RCC 7860 (cell line): ENCODE measurements at regions not wholly inside any gene's neighbourhood (a gene's known extent, or its start where the extent isn't known, plus 50 kb on each side); places are given as distances from the start of the nearest gene placed in this dataset.
A peak's percentile ranks its signal among the peaks of the same experiment; 100 is the strongest.
"Not testable (repeated sequence)": the region's sequence is repeated elsewhere in the genome, so short reads cannot be mapped to it uniquely, and the experiment has no call there.

Experiments used
- DNase-seq: peaks from one replicate; pipeline ENCODE4 v3.0.0-alpha.2; 2015; ENCODE audit warnings: low spot score
- FAIRE-seq: peaks from 2 replicates; lab custom pipeline; 2012; peaks lifted over from hg19 to GRCh38; lab: Jason Lieb, UNC

DNA sequence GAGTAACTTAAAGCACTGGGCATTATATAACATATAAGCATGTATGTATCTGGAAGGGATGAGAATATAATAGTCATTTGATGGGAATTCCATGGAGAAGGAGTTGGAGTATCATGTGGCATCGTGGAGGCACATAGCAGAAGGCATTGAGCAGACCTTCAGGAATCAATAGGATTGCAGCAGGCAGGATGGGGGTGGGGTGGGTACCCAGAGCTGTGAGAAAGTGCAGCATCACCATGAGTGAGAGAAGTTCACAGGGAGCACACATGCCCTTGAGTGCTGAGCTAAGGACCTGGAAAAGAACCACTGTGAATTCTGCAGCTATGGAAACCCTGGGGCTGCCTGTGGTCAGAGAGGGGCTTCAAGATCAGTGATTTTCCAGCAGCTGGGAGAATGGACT is 57.3 kb downstream of the MED10 start:
- FAIRE-seq (no peak), DNase-seq (no peak)

DNA sequence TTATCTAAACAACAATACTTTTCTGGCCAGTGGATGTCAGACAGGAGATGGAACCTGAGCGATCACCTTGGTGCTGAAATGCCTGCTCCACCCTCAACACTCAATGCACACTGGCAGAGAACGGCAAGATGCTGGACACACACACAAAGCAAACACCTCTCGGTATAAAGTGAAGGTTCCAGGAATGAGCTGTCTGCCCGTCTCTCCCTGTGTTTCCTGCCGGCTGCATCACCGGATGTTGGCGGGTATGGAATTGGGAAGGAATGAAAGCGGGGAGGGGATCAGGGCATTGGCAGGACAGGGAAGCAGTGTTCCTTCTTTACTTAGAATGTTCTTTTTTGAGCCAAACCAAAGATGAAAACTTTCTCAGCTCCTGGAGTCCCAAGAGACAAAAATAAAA is 59.2 kb downstream of the MED10 start:
- DNase-seq (no peak), FAIRE-seq (no peak)

DNA sequence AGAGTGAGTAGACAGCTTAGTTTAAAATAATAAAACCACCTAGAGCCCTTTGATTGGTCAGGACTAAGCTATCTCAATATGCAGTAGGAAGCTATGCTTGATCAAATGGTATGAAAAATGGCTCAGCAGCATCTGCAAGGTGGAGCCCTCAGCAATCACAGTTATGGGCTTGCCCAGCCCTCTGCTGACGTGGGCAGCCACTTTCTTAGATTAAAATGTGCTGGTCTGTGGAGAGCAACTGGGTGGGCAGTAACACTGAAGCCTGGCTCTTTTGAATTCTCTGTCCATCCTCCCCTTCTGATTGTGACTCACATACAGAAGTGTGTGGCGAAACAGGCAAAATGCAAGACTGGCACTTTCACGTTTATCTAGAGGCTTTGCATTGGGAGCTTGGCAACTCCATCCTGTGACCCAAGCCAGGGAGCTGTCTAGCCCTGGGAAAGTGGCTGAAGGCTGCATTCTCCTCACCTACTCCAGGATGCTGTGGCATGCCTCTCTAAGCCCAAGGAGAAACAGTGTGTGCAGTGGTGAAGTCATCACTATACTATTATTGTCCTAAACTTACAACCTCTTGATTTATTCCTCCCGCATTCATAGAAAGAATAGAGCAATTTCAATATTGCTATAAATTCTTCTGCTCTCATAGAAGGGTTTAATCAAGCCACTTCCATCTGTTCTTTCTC is 61.1 kb downstream of the MED10 start:
- DNase-seq (no peak), FAIRE-seq (no peak)

DNA sequence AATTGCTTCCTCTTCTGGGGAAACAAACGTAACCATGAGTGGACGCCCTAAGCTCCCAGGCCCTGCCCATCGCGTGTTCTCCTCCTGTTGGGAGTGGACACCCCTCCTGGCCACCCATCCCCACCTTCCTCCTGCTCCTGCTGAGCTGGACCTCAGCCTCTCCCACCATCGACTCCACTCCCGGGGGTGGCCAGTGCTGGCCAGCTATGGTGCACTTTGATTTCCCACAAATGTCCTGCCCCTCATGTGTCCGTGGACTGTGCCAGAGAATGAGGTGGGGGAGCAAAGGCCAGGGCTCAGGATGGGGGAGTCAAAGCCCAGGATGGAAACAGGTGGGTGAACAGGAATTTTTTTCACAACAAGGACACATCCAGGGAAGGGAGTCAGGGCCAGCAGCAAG is 62.8 kb downstream of the MED10 start:
- DNase-seq = no peak
- FAIRE-seq = no peak

DNA sequence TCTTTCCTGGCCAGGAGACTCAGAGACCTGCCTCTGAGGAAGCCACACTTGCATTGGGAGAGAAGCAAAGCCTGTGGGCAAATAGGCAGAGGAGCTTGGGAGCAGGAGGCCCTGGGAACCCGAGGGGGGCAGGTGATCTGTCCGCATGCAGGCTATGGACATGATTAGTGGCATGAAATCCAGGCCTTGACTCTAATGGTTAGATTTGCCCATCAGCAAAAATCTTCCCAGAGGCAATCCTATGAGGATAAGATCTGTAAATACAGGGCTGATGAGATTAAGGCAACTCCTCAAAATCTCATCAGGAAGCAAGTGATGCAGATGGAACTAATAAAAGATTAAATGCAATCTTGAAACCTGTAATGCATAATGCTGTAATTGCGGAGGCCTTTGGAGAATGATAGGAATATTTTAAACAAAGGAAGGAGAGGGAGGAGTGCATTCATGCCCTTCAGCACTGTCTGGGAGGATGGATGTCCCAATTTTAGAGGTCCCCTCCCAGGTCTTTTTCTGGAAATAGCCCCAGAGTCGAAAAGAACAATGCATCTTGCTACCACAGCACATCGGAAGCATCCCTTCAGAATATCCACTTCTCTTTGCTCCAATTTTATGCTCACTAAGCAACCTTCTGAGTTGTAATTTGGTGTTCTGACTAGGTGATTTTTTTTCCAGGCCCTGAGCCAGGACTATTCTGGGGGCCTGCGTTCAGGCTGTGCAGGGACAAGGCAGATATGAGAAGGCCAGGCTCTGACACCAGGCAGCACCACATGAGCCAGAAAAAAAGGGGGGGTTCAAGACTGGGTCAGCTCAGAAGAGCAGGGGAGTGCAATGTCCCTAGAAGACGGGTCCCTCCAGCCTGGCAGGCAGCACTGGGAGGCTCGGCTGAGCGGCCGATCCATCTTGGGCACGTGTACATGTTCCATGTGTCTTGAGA is 66.5 kb downstream of the MED10 start:
- DNase-seq = no peak
- FAIRE-seq = no peak

DNA sequence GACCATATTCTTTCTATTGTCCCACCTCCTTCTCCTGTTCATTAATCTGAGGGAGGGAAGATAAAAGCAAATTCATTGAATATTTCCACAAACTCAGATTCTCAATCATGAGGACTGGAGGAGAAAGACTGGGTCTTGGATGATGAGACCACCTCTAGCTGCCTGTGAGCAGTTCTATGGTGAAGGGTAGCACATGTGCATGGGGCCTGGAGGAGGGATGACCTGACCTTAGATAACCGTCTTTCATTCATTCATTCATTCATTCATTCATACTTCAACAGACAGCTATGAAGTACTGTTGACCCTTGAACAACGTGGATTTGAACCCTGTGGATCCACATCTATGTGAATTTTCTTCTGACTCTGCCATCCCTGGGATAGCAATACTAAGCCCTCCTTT is 68.4 kb downstream of the MED10 start:
- no peak for FAIRE-seq
- DNase-seq = no peak

DNA sequence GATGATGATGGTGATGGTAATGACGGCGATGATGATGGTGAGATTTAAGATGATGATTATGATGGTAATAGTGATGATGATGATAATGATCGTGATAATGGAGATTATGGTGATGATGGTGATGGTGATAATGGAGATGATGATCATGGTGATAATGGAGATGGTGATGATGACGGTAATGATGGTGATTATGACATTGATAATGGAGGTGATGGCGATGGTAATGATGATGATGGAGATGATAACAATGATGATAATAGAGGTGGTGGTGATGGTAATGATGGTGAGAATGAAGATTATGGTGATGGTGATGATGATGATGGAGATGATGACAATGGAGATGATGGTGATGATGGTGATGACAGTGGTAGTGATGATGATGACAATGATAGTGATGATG is 69.7 kb downstream of the MED10 start:
- no peak for DNase-seq
- no peak for FAIRE-seq

DNA sequence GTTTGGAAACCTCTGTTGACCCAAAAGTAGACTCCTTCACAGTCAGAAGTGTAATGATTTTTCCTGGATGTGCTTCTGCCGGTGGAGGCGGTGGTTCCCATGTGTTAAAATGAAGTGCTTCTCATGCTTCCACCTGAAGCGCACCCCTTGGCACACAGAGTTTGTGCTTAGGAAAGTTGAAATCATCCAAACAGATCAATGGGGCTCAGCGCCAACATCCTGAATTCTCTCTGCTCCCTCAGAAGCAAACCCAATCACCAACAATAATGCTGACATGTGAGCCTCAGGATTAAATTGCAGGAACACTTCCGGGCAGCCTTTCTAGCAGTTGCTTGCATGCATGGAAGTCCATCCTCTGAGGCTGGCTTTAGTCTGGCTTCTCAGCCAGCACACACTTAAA is 71.0 kb downstream of the MED10 start:
- DNase-seq = no peak
- no peak for FAIRE-seq

DNA sequence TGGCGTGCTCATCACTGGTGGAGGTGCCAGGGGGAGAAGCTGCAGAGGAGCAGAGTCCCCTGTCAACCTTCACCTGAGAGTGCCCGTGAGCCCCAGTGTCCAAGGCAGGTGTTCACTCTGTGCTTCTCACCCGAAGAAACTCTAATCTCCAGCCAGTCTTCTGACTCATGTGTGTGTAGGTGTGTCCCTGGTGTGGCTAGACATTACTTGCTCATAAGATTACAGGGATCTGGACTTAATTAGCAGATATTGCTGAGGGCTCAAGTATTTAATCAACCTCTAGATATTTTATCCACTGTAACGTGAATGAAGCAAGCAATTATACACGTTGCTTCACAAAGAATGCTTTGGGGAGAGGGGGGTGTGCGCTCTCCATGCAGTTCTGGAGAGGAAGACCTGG is 72.5 kb downstream of the MED10 start:
- no peak for DNase-seq
- no peak for FAIRE-seq

DNA sequence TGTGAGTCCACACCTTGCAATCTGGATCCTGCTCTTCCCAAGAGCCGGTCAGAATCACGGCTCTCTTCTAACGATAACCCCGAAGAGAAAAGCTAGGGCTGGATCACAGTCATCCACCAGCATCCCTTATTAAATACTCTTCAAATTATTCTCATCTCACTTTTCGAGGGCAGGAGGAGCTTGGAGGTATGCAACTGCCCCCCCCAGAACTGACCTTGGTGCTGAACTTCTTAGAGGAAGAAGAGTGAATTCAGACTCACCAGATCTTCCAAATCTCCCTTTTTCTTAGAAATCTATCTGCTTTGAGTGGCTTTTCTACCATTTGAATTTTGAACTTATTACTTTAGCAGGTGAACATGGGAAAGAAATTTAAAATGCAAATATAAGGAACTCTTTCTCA is 75.7 kb downstream of the MED10 start:
- no peak for FAIRE-seq
- no peak for DNase-seq

DNA sequence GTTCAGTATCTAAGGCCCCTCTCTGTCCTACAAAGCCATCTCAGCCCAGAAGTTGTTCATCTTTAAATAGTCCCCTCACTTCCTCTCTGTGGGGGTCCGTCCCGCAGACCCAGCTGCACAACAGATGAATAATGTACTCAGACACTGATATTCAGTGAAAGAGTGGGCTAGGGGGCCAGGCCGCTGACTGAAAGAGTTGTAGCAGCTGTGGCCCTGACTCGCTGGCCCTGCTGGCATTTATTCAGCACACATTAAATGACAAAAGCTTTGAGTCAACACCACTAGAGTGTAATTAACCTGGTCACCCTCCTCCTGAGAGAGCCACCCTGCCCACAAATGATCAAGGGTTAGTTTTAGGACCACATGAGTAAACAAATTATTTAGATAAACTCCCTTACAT is 76.3 kb downstream of the MED10 start:
- DNase-seq (no peak), FAIRE-seq (no peak)

DNA sequence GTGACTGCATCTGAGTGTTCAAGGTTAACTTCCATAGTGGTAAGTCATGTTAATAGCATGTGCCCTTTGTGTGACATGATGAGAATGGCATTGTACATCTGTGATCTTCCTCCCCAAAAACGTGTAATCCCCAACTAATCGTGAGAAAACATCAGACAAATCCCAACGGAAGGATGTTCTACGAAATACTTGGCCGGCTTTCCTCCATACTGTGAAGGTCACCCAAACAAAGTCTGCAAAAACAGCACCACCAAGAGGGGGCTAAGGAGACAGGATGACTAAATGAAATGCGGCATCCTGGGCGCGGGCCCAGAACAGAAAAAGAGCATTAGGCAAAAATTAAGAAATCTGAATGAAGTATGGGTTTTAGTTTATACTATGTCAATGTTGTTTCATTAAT is 81.8 kb downstream of the MED10 start:
- FAIRE-seq = no peak

DNA sequence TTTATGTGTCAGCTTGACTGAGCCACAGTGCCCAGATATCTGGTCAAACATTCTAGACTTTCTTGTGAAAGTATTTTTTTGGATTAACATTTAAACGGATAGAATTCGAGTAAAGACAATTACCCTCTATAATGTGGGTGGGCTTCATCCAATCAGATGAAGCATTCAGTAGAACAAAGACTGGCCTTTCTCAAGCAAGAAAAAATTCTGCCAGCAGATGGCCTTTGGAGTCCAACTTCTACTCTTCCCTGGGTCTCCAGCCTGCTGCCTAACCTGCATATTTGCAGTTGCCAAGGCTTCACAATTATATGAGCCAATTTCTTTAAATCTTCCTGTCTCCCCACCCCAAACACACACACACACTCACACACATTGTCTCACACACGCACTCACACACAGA is 86.4 kb downstream of the MED10 start:
- DNase-seq (no peak), FAIRE-seq (no peak)

More for the DNA sequence above, 81.8 kb downstream of the MED10 start:
- DNase-seq = no peak

DNA sequence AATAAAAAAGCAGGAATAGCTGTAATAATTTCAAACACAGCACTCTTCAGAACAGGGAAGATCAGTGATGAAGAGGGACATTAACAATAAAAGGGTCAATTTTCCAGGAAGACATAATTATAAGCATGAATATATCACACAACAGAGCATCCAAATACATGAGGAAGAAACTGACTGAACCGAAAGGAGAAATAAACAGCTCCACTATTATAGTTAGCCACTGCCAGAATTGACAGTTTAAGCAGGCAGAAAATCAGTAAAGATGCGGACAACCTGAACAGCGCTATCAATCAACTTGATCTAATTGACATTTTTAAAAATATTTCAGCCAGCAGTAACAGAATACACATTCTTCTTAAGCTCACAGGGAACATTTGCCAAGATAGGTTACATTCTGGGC is 89.1 kb downstream of the MED10 start:
- DNase-seq (no peak), FAIRE-seq (no peak)

DNA sequence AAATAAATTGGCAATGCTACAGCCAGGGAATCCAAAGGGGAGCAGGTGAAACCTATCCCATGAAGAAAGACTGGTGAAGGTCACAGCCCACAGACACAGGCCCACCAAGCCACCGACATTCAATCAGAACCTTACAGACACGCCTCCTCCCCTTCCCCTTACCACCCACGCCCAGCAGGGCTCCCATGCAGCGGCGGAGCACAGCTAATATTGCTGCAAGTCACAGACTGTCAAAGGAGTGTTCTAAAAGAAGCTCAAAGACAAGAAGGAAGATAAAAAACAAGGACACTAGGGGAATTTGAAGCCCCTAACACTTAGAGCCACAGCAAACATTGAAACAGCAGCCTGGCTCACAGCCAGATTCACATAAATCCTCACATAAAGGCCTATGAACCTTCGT is 91.2 kb downstream of the MED10 start:
- DNase-seq = no peak
- FAIRE-seq = no peak

DNA sequence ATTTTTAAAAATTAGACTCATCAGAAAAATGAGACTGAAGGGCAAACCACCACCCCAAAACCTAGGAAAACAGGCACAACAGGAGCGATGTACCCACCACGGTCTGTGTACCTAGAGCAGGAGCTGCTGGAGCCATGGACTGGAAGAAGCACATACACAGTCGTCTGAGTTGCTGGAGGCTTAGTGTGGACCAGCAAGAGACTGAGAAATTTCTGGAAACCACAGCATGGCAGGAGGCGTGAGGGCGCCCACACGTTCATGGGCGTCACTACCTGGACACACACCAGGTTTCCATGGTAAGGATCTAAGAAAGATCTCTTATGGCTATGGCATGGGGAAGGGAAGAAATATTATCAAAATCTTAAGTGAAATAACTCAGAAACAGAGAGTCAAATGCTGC is 91.9 kb downstream of the MED10 start:
- no peak for FAIRE-seq
- DNase-seq = no peak

DNA sequence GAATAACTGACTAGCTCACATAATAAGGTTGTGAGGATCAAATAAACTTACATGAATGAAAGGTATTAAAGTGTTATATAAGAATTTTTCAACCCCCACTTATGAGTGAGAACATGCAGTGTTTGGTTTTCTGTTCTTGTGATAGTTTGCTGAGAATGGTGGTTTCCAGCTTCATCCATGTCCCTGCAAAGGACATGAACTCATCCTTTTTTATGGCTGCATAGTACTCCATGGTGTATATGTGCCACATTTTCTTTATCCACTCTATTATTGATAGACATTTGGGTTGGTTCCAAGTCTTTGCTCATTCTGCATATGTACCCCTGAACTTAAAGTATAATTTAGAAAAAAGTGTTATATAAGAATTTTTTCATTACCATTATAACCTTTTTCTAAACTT is 93.9 kb downstream of the MED10 start:
- FAIRE-seq, DNase-seq: not testable (repeated sequence)

DNA sequence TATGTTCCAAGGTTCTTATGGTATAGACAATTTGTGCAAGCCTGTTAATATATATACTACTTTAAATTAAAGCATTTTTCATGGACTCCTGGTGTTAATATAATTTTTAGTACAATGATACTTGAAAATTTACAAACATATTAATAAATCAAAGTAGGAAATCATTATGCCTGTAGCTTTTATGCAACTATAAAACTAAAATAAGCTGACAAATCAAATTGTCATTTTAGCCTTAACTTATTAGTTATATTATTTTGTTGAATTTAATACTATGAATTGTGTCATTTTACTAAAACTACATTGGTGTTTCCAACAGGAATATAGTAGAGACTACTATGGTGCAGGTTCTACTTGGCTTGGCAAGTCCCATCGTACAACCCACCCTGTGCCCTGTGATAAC is 96.0 kb downstream of the MED10 start:
- FAIRE-seq = peak; percentile 29

DNA sequence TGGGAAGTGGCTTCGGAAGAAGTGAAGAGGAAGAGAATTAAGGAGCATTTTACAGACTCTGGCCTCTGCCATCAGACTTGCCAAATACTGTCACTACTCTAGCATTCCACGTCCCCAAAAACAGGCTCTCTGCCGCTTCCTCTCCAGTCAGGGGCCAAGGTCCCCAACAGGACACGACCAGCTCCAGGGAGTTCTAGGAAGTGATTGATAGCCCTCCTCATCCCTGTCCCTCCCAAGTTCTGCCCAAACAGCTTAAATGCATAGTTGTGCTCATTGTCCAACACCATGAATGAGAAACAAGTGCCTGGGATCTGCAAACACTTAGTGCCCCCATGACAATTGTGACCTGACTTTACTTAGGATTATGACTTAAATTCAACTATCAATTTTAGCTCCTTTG is 96.5 kb downstream of the MED10 start:
- FAIRE-seq = no peak

More for the DNA sequence above, 96.0 kb downstream of the MED10 start:
- DNase-seq = no peak

DNA sequence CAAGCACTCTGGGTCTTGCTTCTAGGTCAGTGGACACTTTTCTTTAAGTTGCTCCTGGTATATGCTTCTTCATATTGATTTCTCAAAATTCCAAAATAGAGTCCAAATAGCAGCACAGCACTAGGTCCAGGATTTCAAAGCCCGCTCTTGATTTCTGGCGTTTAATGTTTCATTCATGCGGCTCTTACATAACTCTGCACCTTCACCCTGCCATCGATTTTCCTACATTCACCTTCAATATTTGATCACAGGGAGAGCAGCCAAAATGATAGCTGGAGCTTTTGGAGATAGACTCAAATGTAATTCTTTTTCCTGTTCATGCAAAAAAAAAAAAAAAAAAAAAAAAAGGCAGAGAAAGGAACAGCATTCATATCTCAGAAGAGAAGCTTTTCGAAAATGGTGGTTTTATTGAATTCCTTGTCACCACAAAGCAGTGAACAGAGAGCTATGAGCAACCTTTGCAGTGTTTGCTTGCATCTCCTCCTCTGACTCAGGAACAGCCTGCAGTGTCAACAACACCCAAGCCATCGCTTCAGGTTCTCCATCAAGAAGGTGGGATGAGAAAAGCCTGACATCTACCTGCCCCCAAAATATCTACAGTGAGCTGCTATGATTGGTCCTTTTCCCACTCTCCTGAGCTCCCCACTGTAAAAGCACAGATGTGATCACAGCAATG is 97.8 kb downstream of the MED10 start:
- DNase-seq (no peak), FAIRE-seq (no peak)

More for the DNA sequence above, 96.5 kb downstream of the MED10 start:
- no peak for DNase-seq

DNA sequence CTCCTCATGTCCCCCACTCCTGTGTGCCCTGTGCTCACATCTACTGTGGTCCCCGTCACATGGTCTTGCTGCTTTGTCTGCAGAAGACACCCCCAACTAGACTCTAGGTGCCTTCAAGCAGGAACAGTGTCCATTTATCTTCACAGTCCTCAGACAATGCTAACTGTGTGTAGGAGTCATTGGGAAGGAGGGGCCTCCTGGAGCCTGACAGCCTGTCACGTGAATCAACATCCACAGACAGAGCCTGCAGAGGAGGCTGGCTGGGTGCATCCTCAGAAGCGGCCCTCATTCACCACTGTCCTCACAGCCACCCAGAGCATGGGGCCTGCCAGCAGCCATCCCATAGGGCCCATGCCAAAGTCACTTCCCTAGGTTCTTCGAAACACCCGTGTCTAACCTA is 98.7 kb downstream of the MED10 start:
- DNase-seq = no peak

More for the DNA sequence above, 98.7 kb downstream of the MED10 start:
- no peak for FAIRE-seq
